Testis (tissue), 2 donors: ENCODE measurements at regions not wholly inside any gene's neighbourhood (a gene's known extent, or its start where the extent isn't known, plus 50 kb on each side); places are given as distances from the start of the nearest gene placed in this dataset.

Source experiments
- POLR2A ChIP-seq: fragments of 450-650 bp; IDR thresholded peaks from one replicate; pipeline ENCODE4 v1.6.1; 2017; ENCODE audit warnings: antibody characterized with exemption, mild to moderate bottlenecking, moderate library complexity
- TF ChIP-seq, protein P1 (sequence below), 3 experiments: fragments of 450-650 bp in 2 of 3; fragments of 200-600 bp in 1 of 3; sonication (generic) in 1 of 3; IDR thresholded peaks; one replicate each; pipeline ENCODE4 v1.5.1; 2016 to 2019; ENCODE audit warnings: antibody characterized with exemption in 3 of 3, mild to moderate bottlenecking in 2 of 3, moderate library complexity in 1 of 3

DNA sequence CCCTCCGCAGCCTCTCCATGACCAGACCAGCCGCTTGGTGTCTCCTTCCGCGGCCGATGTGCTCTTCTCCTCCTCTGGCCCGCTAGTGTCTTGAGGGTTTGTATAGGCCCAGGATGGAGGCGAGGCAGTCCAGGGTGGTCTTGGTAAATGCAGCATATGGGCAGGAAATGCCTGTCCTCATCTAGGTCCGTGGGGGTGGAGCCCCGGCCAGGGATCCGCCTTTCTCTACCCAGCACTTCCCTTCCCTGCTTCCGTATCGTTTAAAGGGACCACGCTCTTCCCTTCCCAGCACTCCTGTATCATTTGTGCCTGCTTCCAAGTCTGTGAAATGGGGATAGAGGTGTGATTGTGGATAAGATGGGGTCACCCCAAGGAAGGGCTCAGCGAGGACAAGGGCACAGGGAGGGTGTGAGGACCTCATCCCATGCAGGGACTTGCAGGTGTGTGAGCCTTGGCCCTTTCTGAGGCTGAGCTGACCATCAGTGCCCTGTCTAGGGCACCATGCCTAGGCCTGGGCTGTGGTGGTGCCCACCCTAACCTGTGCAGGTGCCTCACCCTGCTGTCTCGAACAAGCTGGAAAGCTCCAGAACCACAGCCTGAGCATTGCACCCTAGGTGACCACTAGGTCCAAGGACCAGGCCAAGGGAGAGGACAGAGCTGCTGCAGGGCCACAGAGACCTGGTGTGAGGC, 326.8 kb upstream of the RTL1 start:
- TF ChIP-seq, protein P1, sequence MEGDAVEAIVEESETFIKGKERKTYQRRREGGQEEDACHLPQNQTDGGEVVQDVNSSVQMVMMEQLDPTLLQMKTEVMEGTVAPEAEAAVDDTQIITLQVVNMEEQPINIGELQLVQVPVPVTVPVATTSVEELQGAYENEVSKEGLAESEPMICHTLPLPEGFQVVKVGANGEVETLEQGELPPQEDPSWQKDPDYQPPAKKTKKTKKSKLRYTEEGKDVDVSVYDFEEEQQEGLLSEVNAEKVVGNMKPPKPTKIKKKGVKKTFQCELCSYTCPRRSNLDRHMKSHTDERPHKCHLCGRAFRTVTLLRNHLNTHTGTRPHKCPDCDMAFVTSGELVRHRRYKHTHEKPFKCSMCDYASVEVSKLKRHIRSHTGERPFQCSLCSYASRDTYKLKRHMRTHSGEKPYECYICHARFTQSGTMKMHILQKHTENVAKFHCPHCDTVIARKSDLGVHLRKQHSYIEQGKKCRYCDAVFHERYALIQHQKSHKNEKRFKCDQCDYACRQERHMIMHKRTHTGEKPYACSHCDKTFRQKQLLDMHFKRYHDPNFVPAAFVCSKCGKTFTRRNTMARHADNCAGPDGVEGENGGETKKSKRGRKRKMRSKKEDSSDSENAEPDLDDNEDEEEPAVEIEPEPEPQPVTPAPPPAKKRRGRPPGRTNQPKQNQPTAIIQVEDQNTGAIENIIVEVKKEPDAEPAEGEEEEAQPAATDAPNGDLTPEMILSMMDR (IDR thresholded peaks at IDR 0.05) = no peak
- no peak for TF ChIP-seq POLR2A
